SU-DHL-6 (cell line): ENCODE measurements at regions not wholly inside any gene's neighbourhood (a gene's known extent, or its start where the extent isn't known, plus 50 kb on each side); places are given as distances from the start of the nearest gene placed in this dataset.

Experiments
- CTCF ChIP-seq: fragments of 200-600 bp; sonication (generic); IDR thresholded peaks from one replicate; pipeline ENCODE4 v1.5.1; 2017; ENCODE audit warnings: antibody characterized with exemption, mild to moderate bottlenecking, low read length, moderate library complexity; ENCODE audit not compliant: insufficient read depth, poor library complexity, severe bottlenecking
- EZH2phosphoT487 ChIP-seq: fragments of 200-600 bp; sonication (generic), shearing (Covaris generic); conservative IDR thresholded peaks from 2 replicates; pipeline ENCODE4 v1.6.1; 2018; ENCODE audit warnings: mild to moderate bottlenecking, antibody characterized with exemption, low read length, moderate library complexity, mixed read lengths

GRCh38 chr22:22721681-22722354 is 77.4 kb downstream of the GGTLC2 start:
- TF ChIP-seq CTCF = no peak
- TF ChIP-seq EZH2phosphoT487 = no peak
